OCI-LY1 (cell line): ENCODE measurements at regions not wholly inside any gene's neighbourhood (a gene's known extent, or its start where the extent isn't known, plus 50 kb on each side); places are given as distances from the start of the nearest gene placed in this dataset.

Experiments
- EZH2 ChIP-seq: fragments of 200-600 bp; sonication (generic), shearing (Covaris generic); IDR thresholded peaks from 2 replicates; pipeline ENCODE4 v1.8.0; 2017; ENCODE audit warnings: borderline replicate concordance, mixed run types, mild to moderate bottlenecking, antibody characterized with exemption, low read length, moderate library complexity, mixed read lengths
- TF ChIP-seq, protein P1 (sequence below): fragments of 200-600 bp; sonication (generic), shearing (Covaris generic); IDR thresholded peaks from 2 replicates; pipeline ENCODE4 v1.5.1; 2017; ENCODE audit warnings: mild to moderate bottlenecking, antibody characterized with exemption, low read length, moderate library complexity, mixed read lengths

GRCh38 chr4:187547316-187547715 lies 448.3 kb upstream of the ZFP42 start:
- TF ChIP-seq, protein P1, sequence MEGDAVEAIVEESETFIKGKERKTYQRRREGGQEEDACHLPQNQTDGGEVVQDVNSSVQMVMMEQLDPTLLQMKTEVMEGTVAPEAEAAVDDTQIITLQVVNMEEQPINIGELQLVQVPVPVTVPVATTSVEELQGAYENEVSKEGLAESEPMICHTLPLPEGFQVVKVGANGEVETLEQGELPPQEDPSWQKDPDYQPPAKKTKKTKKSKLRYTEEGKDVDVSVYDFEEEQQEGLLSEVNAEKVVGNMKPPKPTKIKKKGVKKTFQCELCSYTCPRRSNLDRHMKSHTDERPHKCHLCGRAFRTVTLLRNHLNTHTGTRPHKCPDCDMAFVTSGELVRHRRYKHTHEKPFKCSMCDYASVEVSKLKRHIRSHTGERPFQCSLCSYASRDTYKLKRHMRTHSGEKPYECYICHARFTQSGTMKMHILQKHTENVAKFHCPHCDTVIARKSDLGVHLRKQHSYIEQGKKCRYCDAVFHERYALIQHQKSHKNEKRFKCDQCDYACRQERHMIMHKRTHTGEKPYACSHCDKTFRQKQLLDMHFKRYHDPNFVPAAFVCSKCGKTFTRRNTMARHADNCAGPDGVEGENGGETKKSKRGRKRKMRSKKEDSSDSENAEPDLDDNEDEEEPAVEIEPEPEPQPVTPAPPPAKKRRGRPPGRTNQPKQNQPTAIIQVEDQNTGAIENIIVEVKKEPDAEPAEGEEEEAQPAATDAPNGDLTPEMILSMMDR = no peak
- TF ChIP-seq EZH2 = no peak
